ENCODE measurements at regions not wholly inside any gene's neighbourhood (a gene's known extent, or its start where the extent isn't known, plus 50 kb on each side); places are given as distances from the start of the nearest gene placed in this dataset.

DNA sequence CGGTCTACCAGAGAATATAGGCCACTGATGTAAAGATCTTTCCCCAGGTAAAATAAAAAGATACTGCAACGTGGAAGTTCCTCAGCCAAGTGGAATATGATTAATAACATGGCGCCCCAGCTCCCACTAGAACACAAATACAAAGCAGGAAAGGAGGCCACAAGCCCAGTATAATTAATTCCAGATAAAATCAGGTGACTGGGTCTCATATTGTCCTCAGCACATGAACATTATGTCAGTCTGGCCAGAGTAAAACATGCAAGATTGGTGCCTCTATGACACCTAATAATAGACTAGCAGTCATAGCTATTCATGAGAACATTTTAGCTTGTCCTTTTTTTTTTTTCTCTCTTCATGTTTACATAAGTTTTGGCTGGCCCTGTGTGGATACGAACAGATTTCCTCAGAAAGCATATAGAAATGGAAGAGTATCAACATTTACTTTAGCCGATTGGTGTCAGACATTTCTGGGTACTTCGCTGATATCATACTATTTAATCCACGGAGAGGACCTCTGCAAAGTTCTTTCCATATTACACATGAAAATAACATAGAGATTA lies 523.8 kb upstream of the SETBP1 start:
- H3K4me3 ChIP-seq (ENCODE audit: low read depth, low read length): no peak overlapping the region
- H3K27me3 ChIP-seq (ENCODE audit: control insufficient read depth, insufficient read depth, low read length): no peaks in the 10 kb centered on the region
- TF ChIP-seq, protein P1, sequence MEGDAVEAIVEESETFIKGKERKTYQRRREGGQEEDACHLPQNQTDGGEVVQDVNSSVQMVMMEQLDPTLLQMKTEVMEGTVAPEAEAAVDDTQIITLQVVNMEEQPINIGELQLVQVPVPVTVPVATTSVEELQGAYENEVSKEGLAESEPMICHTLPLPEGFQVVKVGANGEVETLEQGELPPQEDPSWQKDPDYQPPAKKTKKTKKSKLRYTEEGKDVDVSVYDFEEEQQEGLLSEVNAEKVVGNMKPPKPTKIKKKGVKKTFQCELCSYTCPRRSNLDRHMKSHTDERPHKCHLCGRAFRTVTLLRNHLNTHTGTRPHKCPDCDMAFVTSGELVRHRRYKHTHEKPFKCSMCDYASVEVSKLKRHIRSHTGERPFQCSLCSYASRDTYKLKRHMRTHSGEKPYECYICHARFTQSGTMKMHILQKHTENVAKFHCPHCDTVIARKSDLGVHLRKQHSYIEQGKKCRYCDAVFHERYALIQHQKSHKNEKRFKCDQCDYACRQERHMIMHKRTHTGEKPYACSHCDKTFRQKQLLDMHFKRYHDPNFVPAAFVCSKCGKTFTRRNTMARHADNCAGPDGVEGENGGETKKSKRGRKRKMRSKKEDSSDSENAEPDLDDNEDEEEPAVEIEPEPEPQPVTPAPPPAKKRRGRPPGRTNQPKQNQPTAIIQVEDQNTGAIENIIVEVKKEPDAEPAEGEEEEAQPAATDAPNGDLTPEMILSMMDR (IDR thresholded peaks at IDR 0.05; ENCODE audit: insufficient read depth, low read length, poor library complexity, severe bottlenecking): no peak
- H3K36me3 ChIP-seq (ENCODE audit: control insufficient read depth, insufficient read depth, low read length): no peaks in the 10 kb centered on the region
- DNase-seq (ENCODE audit: low read depth): no peak

DNA sequence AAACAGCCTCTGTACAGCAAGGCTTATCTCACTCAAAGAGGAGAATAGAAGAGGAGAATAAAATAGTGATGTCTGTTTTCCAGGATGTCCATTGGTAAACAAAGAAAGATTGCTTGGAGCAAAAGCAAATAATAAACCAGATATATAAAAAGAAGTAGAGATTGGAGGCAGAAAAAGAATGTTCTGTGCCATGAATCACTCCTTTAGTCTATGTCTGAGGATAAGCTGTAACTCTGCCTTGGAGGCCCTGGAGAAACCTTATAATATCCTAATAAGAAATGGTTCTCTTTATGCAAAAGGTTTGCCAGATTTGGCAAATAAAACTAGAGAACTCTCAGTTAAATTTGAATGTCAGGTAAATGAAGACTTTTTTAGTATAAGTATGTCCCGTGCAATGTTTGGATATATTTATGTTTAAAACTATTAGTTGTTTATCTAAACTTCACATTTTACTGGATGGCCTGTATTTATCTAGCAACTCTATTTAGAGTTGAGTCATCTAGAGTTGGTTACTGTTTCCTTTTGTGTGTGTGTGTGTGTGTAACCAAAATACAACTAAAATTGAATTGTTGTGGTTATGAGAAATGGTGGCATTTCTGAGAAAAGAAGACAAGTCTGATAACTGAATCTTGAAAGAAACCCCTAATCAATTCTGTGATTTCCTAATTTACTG lies 510.3 kb upstream of the SETBP1 start:
- H3K4me3 ChIP-seq (ENCODE audit: low read depth, low read length): no peak overlapping the region

DNA sequence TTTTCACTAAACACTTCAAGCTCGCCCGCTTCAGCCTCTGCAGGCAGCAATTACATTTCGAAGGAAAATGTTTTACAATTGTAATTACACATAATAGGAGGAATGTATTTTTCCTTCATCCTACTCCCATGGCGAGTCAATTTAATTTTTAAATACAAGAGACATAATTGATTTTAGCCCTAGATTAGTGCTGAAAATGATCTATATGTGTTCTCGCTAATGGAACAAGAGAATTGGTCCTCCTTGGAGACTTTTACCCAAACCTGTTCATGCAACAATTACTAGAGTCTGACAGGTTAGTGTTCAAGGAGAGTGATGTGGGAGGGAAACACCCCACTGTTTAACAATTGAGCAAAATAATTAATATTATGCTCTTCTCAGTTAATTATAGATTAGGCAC lies 509.4 kb upstream of the SETBP1 start:
- Histone ChIP-seq H3K27me3 (ENCODE audit: control insufficient read depth, insufficient read depth, low read length) (no peaks in the 10 kb centered on the region), H3K4me3 (ENCODE audit: low read depth, low read length) (no peak overlapping the region), H3K36me3 (ENCODE audit: control insufficient read depth, insufficient read depth, low read length) (no peaks in the 10 kb centered on the region)
- TF ChIP-seq, protein P1 (IDR thresholded peaks at IDR 0.05; ENCODE audit: insufficient read depth, low read length, poor library complexity, severe bottlenecking): no peak
- DNase-seq (ENCODE audit: low read depth): no peak

More for the DNA sequence above, 510.3 kb upstream of the SETBP1 start:
- DNase-seq (ENCODE audit: low read depth): no peak
- Histone ChIP-seq H3K27me3 (ENCODE audit: control insufficient read depth, insufficient read depth, low read length) (no peaks in the 10 kb centered on the region), H3K36me3 (ENCODE audit: control insufficient read depth, insufficient read depth, low read length) (no peaks in the 10 kb centered on the region)
- TF ChIP-seq, protein P1 (IDR thresholded peaks at IDR 0.05; ENCODE audit: insufficient read depth, low read length, poor library complexity, severe bottlenecking): no peak

DNA sequence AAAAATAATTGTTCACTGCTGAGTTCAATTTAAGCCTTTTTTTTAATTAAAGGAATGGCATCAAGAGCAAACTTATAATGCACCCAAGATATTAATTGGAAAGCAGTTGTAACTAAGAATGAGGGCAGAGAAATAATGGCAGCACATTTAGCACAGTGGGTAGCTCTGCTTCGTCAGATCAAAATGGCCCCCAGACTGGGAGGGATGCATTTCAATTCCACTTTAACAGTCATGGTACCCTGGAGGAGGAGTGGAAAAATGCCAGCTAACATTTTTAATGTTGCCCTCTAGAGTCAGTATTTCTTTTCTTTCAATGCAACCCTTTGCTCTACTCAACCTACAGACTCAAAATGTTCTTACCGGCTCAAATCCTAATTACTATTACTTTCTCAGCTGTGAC lies 504.8 kb upstream of the SETBP1 start:
- H3K4me3 ChIP-seq (ENCODE audit: low read depth, low read length): no peak overlapping the region
- no peaks in the 10 kb centered on the region for H3K27me3 ChIP-seq (ENCODE audit: control insufficient read depth, insufficient read depth, low read length)
- no peaks in the 10 kb centered on the region for H3K36me3 ChIP-seq (ENCODE audit: control insufficient read depth, insufficient read depth, low read length)
- no peak for DNase-seq (ENCODE audit: low read depth)
- TF ChIP-seq, protein P1 (IDR thresholded peaks at IDR 0.05; ENCODE audit: insufficient read depth, low read length, poor library complexity, severe bottlenecking): no peak

DNA sequence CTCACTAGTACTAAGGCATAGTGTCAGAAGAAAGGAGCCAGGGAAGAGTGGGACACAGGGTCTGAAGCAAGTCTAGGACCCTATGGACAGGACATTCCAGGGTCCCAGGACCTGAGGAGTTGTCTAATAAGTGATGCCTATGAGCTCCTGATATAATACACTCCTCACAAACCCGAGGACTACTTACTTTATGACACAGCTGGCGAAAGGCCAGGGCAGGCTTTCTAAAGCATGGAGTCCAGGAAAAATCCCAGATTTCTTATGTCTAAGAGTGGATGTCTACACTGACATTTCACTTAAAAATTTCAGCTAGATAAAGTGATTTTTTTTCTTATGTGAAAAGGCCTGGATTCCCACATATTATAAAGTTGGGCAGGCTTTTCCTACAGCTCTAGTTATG lies 502.2 kb upstream of the SETBP1 start:
- DNase-seq (ENCODE audit: low read depth): no peak
- Histone ChIP-seq H3K4me3 (ENCODE audit: low read depth, low read length) (no peak overlapping the region), H3K36me3 (ENCODE audit: control insufficient read depth, insufficient read depth, low read length) (no peaks in the 10 kb centered on the region), H3K27me3 (ENCODE audit: control insufficient read depth, insufficient read depth, low read length) (no peaks in the 10 kb centered on the region)
- TF ChIP-seq, protein P1 (IDR thresholded peaks at IDR 0.05; ENCODE audit: insufficient read depth, low read length, poor library complexity, severe bottlenecking): no peak

DNA sequence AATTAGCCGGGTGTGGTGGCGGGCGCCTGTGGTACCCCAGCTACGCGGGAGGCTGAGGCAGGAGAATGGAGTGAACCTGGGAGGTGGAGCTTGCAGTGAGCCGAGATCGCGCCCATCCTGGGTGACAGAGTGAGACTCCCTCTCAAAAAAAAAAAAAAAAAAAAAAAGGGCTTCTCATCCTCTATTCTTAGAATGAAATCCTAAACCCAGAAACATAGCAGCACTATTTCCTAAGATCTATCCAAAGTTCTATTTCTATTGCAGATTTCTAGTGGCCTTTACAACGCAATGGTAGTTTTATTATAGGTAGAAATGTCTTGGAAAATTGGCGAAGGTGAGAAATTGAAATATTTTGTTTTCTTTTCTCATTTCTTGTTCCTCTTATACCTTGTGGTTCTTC lies 501.0 kb upstream of the SETBP1 start:
- TF ChIP-seq, protein P1 (IDR thresholded peaks at IDR 0.05; ENCODE audit: insufficient read depth, low read length, poor library complexity, severe bottlenecking): no peak
- no peak for DNase-seq (ENCODE audit: low read depth)
- H3K4me3 ChIP-seq (ENCODE audit: low read depth, low read length): no peak overlapping the region
- no peaks in the 10 kb centered on the region for H3K27me3 ChIP-seq (ENCODE audit: control insufficient read depth, insufficient read depth, low read length)
- no peaks in the 10 kb centered on the region for H3K36me3 ChIP-seq (ENCODE audit: control insufficient read depth, insufficient read depth, low read length)

Measured in kidney epithelial cell (primary cell).